Anterior cingulate cortex (tissue), 58 donors: ENCODE measurements at regions not wholly inside any gene's neighbourhood (a gene's known extent, or its start where the extent isn't known, plus 50 kb on each side); places are given as distances from the start of the nearest gene placed in this dataset.

Experiments
- DNase-seq, 58 donors: peaks; one replicate each; lab custom pipeline; 2025; lab: John Stamatoyannopoulos, UW

GRCh38 chr1:39085174-39085573, 59.0 kb downstream of the NDUFS5 start:
- DNase-seq, result peak in 1 of 58 donors; percentile 6

GRCh38 chr1:39086386-39086785, 60.2 kb downstream of the NDUFS5 start:
- DNase-seq, result peak in 1 of 58 donors; percentile 41

DNA sequence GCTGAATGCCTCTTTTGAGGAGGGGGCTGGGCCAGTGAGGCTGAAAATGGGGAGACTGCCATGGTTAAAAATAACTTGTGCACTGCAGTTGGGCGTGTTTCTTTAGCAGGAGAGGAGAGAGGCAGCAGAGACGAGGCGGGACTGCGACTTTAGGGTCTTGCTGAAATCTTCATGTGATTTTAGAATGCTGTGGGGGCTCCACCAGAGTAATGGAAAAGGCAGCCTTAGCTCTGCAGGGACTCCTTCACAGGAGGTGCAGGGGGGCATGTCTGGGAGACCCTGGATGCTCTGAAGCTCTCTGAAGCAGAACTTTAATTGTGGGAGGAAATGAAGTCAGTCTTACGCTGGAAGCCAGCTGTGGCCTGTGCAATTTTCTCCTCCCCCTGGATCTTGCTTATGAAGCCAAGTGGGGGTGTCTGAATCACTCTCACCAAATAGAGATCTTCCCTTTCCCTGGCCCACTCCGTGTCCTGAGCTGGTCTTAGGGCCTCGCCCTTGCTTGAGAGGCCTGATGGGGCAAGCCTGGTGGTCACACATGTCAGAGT, 60.8 kb downstream of the NDUFS5 start:
- peak in 9 of 58 donors; percentile 9 to 55 (median 35) for DNase-seq

DNA sequence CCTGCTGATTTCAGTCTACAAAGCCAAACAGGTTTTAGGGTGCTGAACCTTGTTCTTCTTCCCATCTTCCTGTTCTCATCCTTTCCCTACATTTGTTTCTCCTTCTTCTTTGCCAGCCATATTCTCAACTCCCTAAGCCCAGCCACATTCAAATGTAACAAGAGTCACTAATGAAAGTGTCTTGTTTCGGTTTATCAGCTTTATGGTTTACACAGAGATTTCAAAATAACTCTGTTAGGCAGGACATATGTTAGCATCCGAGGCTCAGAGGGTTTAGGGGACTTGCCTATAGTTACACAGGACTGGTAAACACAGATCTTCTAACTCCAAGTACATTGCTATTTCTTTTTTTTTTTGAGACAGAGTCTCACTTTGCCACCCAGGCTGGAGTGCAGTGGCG, 61.3 kb downstream of the NDUFS5 start:
- no peak for DNase-seq

- no peak for DNase-seq
These were observed 62.5 kb downstream of the NDUFS5 start for GRCh38 chr1:39088658-39089057.

- DNase-seq, result peak in 43 of 58 donors; percentile 23 to 85 (median 53)
These were observed 63.9 kb downstream of the NDUFS5 start for GRCh38 chr1:39089931-39090521.

DNA sequence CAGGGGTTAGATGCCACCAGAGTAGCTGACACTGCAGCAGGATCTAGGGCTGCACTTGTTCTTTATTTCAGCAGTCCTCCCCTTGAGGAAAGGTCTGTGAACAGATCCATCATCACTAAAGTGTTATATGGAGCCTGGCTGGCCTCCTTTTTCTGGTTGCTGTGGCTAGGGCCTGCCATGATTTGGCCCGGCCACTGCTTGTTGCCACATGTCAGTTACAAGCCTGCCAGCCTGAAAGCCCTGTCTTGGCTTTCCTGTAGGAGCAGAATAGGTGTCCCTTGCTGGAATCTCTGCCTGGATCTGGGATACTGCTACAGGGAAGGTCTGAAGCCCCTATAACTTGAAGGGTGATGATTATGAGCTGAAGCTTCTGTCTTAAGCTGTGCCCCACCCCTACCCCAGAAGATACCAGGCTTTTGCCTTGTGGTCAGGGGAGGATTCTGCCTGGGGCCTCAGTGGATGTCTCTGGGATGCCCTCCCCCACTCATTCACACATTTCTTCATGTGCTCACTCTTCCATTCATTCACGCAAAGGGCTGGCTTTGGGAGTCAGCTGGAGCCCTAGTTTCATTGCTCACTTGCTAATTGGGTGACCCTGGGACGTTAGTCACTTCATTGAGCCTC, 64.7 kb downstream of the NDUFS5 start:
- DNase-seq, result no peak

DNA sequence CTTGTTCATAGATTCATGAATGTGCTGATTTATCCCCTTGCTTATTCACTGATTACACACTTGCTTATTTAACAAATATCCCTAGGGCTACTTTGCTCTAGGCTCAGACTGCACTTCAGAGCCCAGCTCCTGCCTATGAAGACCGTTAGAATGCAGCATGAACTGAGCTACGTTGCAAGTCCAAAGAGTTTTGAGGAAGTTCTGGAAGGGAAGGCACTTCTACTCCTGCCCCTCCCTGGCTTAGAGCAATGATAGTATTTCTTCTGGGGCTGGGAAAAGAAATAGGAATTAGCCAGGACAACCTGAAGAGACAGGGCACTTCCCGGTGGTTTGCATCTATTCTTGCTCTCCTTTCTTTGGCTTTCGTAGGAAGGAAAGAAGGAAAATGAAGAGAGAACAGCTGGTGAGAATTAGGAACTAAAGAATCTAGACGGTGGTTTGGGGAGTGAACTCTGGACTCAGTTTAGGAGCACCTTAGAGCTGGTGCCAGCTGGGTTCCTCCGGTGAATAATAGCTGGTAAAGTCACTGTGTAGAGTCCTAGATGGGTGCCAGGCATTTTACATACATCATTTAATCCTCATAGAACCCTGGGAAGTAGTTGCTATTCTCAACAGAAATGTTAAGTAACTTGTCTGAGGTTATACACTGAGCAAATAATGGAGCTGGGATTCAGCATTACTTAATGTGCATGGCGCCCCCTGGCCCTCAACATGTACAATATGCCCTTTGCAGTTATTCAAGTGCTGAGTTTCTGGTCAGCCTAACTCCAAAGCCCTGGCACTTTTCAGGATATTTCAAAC, 65.9 kb downstream of the NDUFS5 start:
- DNase-seq, result peak in 27 of 58 donors; percentile 17 to 75 (median 53)

- DNase-seq, result no peak
These were observed 68.5 kb downstream of the NDUFS5 start for GRCh38 chr1:39094685-39095084.

GRCh38 chr1:39098546-39099250, 72.5 kb downstream of the NDUFS5 start:
- DNase-seq, result peak in 53 of 58 donors; percentile 29 to 95 (median 74)

- DNase-seq, result peak in 40 of 58 donors; percentile 22 to 89 (median 52)
These were observed 76.6 kb downstream of the NDUFS5 start for GRCh38 chr1:39102537-39103327.

GRCh38 chr1:39103328-39104157, 77.4 kb downstream of the NDUFS5 start:
- peak in 3 of 58 donors; percentile 12 to 69 (median 39) for DNase-seq

DNA sequence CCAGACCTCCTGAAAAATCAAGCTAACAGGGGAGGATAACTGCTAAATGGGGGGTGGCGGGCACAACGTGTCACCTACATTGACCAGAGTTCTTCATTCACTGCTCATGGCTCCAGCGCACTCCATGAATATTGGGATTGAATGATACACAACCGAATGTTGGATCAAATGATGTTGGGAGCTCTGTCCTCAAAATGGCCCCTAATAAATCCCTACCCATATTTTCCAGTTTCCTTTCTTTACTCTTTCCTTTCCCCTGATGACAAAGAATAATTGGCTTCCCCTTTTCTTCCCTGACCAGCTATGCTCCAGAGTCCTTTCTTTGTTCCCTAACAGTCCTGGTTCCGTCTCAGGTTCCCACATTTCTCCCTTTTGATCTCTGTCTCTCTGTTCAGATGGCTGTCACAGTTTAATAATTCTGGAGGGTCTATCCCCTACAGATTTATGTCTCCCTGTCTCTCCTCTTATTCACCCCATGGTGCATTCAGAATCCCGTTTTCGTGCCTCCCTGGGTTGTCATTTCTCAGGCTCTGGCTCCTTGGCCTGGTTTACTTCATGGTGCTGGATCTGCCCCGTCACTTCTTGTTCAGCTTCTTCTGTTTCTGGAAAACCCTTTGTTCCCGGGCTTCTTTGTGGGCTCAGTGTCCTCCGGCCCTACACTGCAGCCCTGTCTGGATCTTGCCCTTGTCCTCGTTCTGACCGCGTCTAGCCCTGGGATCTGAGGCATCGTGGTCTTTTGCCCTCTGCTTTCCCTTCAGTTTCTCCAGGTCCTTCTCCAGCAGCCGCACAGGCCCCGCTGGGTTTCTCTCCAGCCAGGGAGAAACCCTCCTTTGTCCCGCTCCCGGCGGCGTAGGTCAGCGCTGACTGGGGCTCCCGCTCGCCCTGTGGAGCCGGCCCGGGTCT, 78.3 kb downstream of the NDUFS5 start:
- peak in 10 of 58 donors; percentile 8 to 61 (median 38) for DNase-seq

DNA sequence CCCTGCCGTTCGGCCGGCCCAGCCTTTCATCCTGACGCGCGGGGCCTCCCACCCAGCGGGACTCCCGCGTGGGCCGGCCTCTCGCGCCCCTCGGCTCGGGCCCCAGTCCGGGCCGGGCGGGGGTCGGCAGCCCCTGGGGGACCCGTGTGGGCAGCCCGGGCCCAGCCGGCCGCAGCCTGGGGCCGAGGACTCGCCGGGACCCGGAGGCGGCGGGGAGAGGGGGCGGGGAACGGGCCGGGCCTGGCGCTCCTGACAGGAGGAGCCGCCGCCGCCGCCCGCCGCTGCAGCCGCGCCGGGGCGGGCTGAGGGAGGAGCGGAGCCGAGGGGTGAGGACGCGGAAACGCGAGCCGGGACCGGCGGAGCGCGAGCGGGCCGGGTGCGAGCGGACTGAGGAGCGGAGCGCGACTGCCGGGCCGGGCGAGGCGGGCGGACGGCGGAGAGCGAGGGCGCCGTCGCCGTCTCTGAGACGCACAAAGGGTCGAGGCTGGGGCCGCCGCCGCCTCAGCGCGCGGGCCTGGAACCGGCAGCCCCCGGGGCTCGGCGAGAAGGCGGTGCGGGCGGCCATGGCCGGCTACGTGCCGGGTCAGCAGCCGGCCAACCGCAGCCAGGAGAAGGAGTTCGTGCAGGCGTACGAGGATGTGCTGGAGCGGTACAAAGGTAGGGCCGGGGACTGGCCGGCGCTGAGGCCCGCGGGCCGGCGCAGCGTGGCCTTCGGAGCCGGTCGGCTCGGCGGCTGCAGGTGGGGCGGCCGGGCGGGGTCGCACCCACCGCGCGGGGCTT, 79.1 kb downstream of the NDUFS5 start:
- DNase-seq, result peak in 30 of 58 donors; percentile 23 to 66 (median 44)

- peak in 17 of 58 donors; percentile 26 to 72 (median 48) for DNase-seq
These were observed 80.0 kb downstream of the NDUFS5 start for GRCh38 chr1:39105841-39106765.
